Right renal pelvis (tissue), 4 donors: ENCODE measurements at regions not wholly inside any gene's neighbourhood (a gene's known extent, or its start where the extent isn't known, plus 50 kb on each side); places are given as distances from the start of the nearest gene placed in this dataset.
"Not testable (repeated sequence)": the region's sequence is repeated elsewhere in the genome, so short reads cannot be mapped to it uniquely, and the experiment has no call there.

ENCODE experiments used
- DNase-seq, 4 donors: peaks; one replicate each; pipeline ENCODE4 v3.0.0-alpha.2; 2013; ENCODE audit warnings: low read depth in 4 of 4, low spot score in 3 of 4, missing footprints in 1 of 4

DNA sequence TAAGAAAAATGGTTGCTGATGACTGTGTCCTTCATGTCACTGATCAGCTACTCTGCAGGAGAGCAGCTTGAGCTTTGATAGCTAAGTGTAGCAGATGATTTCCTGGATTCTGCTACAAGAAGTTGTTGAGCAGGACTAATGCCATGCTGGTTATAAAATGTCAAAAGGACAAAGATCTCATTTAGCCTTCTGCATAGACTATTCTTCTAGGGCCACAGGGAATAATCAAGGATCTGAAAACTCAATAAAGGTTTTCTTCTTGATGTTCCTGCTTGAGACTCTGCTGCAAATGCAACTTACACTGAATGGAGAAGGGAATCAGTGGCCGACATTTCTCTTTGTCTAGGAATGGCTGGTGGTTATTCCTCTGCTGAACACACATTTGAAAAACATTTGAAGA lies 360.3 kb upstream of the PTCHD4 start:
- DNase-seq, result no peak

- no peak for DNase-seq
Measured at GRCh38 chr6:48449002-48449401, 338.0 kb upstream of the PTCHD4 start.

DNA sequence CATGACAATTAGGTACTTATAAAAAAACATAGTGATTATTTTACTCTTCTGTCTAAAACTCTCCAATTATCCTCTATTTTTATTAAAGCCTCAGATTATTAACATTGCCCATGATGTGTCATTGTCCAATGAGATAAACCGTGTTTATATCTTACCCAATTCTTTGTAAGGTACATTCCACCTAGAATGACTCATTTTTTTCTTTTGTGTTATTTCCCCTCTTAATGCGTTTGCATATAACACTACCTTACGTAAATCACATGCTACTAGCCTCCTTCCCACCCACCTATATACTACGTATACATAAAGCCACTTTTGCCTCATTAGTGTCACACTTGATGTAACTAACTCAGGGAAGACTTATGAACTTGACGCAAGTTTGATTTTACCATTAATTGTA lies 336.3 kb upstream of the PTCHD4 start:
- no peak for DNase-seq

DNA sequence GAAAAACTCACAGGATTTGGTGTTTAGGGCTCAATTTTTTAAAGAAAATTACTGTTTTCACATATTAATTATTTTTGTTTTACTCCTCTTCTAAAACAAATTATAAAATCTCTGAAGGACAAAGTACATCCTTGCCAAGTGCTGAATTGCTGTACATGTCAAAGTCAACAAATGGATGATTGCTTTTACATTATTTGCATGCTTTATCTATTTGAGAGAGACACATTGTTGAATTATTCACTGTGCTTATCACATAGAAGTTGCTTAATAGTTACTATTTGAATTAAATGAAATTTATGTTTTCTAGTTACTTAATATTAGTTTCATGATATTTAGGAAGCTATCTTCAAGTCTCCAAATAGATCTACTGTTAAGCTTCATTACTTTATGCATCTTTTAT lies 318.6 kb upstream of the PTCHD4 start:
- DNase-seq, result no peak

DNA sequence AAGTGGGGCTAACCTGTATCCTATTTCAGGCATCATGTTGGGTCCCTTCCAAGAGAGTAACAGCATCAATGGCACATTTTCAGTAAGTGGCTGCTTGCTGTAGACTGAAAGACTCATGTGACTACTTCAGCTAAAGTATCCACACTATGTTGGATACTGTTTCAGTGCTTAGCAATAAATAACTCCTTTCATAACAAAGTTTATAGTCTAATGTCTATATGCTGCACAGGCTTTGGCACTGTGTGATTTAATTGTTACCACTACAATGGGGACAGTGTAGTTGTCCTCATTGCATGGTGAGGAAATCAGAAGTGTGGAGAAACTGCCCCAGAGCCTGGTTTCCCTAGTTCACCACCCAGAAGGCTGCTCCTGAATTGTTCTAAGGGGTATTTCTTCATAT lies 318.0 kb upstream of the PTCHD4 start:
- no peak for DNase-seq

GRCh38 chr6:48426636-48427035 lies 315.6 kb upstream of the PTCHD4 start:
- DNase-seq, result no peak

- DNase-seq, result no peak
Measured at GRCh38 chr6:48423640-48424365, 312.8 kb upstream of the PTCHD4 start.

DNA sequence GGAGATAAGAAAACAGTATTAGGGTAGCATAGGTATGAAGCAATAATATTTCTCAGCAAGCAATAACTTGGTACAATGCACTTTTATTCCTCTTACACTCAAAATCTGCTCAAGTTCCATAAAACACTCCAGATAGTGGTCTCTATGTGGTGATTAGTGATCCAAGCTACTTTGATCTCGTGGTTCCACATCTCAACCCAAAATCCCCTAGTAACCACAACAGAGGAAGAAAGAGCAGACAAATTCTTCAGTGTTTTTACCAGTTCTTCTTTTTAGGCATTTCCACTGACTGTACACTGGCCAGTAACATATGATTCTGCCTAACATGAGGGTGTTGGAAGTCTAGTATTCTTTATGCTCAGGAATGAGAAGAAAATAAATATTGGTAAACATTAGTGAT lies 309.0 kb upstream of the PTCHD4 start:
- DNase-seq, result no peak

DNA sequence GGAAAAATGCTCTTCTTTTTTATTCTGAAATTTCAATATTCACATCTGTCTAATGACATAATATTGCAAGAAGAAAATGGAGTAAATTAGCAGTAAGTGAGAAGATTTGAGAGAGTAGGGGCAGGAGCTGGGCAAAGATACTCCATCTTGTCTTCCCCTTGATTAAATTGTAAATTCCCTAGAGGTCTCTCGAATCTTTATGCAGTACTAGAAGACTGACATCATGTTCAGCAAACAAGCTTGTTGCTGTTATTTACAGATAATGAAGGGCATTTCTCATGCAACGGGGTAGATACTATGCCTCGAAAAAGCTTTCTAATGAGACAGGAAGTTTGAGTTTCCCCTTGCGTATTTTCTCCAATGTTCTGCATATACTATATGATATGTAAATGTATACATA lies 306.9 kb upstream of the PTCHD4 start:
- no peak for DNase-seq

DNA sequence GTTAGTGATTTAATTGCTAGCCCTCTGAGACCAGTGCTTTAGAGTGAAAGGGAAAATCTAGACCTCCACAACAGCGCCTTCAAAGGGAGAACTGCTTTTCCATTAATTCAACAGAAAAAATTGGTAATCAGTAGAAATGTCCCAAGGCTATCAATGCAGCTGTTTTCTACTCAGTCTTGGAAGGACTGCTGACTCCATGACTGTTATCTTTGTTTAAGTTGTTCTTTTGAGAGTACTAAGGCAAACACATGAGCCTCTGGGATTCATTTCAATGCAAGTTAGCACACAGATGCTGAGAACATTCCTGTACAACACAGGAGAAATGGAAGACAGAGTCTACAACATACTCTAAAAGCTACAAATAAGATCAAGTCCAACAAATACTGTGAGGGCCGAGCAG lies 301.7 kb upstream of the PTCHD4 start:
- DNase-seq, result no peak

- DNase-seq, result no peak
Measured at GRCh38 chr6:48404927-48405326, 293.9 kb upstream of the PTCHD4 start.

DNA sequence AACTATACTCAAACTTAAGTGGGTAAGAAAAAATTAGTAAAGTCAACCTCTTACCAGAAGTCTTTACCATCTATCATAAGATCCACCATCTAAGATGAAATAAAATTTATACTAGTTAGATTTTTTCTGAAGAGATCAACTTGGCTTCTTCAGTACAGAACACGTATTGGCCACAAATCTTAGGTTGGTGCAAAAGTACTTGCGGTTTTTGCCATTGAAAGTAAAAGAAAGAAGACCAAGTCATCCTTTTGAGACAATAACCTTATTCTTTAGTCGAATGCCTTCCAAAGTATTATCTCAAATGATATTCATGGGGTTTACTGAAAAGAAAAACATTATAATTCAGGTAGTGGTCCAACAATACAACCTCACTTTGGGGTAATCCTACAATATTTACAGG lies 292.6 kb upstream of the PTCHD4 start:
- DNase-seq, result no peak

DNA sequence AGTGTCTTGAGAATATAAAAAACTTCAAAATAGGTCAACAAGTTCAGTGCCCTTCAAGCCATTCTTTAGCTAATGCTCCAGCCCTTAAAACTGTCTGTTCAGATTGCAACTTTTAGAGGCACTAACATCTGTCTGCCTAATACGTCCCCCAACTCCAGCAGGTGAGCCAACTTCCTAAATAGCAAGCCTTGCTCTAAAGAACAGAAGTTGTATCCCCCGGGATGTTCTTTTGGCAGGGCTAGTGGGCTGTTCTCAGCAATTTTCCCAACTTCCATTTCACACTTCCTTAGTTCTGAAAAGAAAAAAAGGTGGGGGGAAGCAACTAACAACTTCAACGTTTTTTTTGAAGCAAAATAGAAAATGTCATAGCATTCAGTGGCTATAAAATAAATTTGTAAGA lies 290.0 kb upstream of the PTCHD4 start:
- no peak for DNase-seq

DNA sequence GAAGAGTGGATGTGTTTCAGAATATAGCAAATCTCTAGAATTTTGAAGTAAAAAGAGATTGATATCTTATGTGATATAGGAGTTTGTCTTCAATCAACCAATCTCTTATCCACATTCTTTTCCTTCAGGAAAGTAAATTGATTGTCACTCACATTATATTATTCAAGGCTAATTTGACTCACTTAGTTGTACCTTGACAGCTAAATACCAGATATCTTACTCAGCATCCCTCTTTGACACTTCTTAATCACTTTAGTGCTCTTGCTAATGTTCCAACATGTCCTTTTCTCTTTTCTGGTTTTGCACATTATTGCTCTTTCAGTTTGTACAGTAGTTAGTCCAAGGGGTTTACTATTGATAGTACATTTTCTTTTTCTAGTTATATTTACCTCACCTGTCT lies 286.9 kb upstream of the PTCHD4 start:
- DNase-seq, result no peak

DNA sequence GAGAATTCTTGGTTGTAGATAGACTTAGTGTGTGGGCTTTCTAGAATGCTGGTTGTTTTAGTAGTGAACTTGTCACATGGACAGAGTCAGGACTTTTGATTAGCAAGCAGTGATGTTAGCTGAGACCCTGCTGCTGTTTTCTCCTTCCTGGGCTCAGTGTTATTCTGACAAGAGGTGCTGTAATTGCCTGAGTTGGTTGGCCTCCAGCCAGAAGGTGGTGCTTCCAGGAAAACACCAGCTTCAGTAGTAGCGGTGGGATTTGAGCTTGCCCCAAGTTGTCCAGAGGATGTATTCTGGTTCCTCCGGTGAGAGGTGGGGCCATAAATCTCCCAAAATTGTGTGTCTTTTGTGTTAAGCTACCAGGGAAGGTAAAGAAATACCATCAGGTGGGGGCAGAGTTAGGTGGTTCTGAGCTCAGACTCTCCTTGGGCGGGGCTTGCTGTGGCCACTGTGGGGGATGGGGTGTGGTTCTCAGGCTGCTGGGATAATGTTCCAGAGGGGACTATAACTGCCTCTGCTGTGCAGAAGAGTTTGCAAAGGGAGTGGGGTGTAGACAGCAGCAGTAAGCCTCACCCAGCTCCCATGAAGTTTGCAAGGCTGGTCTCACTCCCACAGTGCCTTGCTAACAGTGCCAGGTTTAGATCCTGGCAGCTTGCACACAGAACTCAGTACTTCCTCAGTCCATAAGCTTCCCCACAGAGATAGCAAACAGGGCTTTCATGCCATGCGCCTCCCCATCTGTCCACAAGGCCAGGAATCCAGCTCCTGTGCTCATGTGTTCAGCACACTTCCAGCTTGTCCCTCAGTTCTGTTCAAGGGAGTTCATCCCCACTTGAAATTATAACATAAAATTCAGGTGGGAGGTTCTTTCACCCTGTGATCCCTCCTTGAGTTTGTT lies 278.4 kb upstream of the PTCHD4 start:
- DNase-seq, result no peak

GRCh38 chr6:48388044-48388443 lies 277.0 kb upstream of the PTCHD4 start:
- DNase-seq, result no peak

DNA sequence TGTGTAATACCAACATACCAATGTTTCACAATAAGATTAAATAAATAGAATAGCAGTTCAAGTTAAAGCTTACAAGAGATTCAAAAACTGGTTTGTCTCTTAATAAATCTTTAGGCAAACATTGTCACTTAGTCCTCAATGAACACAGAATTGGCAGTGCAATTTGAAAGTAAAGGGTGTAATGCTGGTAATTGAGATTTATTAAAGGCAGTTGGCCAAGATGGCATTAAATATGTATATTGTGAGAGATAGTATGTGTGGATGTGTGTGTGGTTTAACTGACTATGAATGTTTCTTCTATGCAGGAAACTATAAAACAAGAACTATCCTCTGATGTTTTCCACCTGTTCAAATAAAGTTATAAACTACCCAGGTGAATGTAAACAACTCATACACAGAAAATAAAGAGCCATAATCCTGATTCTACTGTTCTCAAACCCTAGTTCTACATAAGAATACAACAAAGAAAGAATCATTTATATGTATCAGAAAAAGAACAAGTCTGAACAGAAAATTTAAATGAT lies 267.9 kb upstream of the PTCHD4 start:
- no peak for DNase-seq

DNA sequence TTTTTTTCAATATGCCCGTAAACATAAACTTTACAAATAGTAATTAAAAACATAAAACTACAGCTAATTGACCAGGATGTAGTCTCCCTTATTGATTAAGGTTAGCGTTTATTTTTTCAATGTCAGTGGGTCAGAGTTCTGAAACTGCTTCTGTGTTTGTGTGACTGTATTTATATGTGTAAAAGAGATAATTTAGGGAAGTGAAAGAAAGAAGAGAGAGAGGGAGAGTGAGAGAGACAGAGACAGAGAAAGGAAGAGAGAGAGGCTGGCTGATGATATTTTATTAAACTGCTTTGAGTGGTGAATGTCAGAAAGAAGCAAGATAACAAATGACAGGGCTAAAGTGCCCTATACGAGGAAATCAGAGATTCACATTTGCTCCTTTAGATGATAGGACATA lies 266.1 kb upstream of the PTCHD4 start:
- no peak for DNase-seq

GRCh38 chr6:48371226-48371625 lies 260.2 kb upstream of the PTCHD4 start:
- not testable (repeated sequence) for DNase-seq

DNA sequence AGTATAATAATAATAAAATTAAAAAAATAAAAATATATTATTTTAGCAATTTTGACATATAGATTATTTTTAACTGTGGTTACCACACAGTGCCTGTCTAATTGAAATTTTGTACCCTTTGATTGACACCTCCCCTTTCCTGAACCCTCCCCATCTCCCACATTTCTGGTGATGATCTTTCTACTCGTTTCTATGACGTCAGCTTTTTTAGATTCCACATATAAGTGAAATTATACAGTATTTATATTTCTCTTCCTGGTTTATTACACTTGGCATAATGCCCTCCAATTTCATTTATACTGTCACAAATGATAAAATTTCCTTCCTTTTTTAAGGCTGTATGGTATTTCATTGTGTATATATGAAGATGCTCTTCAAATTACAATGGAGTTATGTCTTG lies 258.1 kb upstream of the PTCHD4 start:
- no peak for DNase-seq

DNA sequence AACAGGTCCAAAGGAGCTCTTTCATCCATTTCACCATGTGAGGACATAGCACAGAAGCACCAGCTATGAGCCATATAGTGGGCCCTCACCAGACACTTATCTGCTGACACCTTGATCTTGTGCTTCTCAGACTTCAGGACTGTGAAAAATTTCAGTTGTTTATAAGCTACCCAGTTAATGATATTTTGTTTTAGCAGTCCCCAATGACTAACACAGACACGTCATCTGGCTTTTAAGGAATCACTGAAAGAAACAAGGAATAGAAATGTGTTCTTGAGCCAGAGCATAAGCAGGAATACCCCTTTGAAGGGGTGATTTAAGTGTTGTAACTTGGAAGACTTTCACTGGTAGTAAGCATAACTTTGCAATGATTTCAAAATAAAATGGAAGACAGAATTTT lies 214.7 kb upstream of the PTCHD4 start:
- DNase-seq, result no peak

DNA sequence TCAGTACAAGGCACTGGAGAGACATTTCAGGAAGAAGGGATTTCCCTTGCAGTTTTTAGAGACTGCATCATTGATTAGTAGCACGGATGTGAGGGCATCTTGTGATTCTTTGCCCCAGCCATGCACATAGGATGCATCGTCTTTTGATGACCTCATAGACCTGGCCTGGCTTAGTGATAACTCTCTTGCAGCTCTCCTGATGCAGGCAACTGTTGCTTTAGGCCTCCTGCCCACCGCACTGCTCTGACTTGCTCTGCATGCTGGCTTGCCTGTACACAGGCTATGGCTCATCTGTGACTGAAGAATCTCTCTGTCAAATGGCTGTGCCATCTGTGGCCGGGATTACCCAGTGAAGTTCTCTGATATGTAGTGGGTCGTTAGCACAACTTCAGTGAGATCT lies 207.7 kb upstream of the PTCHD4 start:
- DNase-seq, result no peak
